ENCODE measurements at regions not wholly inside any gene's neighbourhood (a gene's known extent, or its start where the extent isn't known, plus 50 kb on each side); places are given as distances from the start of the nearest gene placed in this dataset.

GRCh38 chr7:54485044-54485443 lies 57.1 kb upstream of the VSTM2A start:
- no peak for TF ChIP-seq CTCF (IDR thresholded peaks at IDR 0.05)
- TF ChIP-seq POLR2A (IDR thresholded peaks at IDR 0.05) = no peak

Measured in adrenal gland (tissue), 5 donors.